ENCODE measurements at regions not wholly inside any gene's neighbourhood (a gene's known extent, or its start where the extent isn't known, plus 50 kb on each side); places are given as distances from the start of the nearest gene placed in this dataset.

- no peak for TF ChIP-seq POLR2A (IDR thresholded peaks at IDR 0.05)
- TF ChIP-seq, protein P1, sequence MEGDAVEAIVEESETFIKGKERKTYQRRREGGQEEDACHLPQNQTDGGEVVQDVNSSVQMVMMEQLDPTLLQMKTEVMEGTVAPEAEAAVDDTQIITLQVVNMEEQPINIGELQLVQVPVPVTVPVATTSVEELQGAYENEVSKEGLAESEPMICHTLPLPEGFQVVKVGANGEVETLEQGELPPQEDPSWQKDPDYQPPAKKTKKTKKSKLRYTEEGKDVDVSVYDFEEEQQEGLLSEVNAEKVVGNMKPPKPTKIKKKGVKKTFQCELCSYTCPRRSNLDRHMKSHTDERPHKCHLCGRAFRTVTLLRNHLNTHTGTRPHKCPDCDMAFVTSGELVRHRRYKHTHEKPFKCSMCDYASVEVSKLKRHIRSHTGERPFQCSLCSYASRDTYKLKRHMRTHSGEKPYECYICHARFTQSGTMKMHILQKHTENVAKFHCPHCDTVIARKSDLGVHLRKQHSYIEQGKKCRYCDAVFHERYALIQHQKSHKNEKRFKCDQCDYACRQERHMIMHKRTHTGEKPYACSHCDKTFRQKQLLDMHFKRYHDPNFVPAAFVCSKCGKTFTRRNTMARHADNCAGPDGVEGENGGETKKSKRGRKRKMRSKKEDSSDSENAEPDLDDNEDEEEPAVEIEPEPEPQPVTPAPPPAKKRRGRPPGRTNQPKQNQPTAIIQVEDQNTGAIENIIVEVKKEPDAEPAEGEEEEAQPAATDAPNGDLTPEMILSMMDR (IDR thresholded peaks at IDR 0.05) = no peak
- no peak for TF ChIP-seq EP300 (IDR thresholded peaks at IDR 0.05)
- TF ChIP-seq POLR2AphosphoS5 (IDR thresholded peaks at IDR 0.05) = no peak
Measured at GRCh38 chr6:156175433-156175832, 601.7 kb upstream of the ARID1B start.

All from stomach (tissue), 4 donors.